GM21825 (cell line): ENCODE measurements at regions not wholly inside any gene's neighbourhood (a gene's known extent, or its start where the extent isn't known, plus 50 kb on each side); places are given as distances from the start of the nearest gene placed in this dataset.
"Not testable (repeated sequence)": the region's sequence is repeated elsewhere in the genome, so short reads cannot be mapped to it uniquely, and the experiment has no call there.

ENCODE experiments used
- ATAC-seq: cut with Tn5 transposase; IDR thresholded peaks from one replicate; pipeline ENCODE4 v1.9.1; 2021; ENCODE audit warnings: mild to moderate bottlenecking, moderate library complexity; ENCODE audit not compliant: unreplicated experiment

GRCh38 chr11:104781037-104781436 is 117.2 kb downstream of the CASP12 start:
- ATAC-seq, result no peak

- ATAC-seq, result no peak
Measured at GRCh38 chr11:104776501-104777170, 121.6 kb downstream of the CASP12 start.

GRCh38 chr11:104774578-104774977 is 123.7 kb downstream of the CASP12 start:
- no peak for ATAC-seq

GRCh38 chr11:104772806-104773241 is 125.4 kb downstream of the CASP12 start:
- no peak for ATAC-seq

- ATAC-seq, result no peak
Measured at GRCh38 chr11:104771763-104772162, 126.5 kb downstream of the CASP12 start.

- not testable (repeated sequence) for ATAC-seq
Measured at GRCh38 chr11:104771046-104771445, 127.2 kb downstream of the CASP12 start.

- no peak for ATAC-seq
Measured at GRCh38 chr11:104765401-104766095, 132.7 kb downstream of the CASP12 start.

- no peak for ATAC-seq
Measured at GRCh38 chr11:104764710-104765045, 133.6 kb downstream of the CASP12 start.

GRCh38 chr11:104763930-104764709 is 134.1 kb downstream of the CASP12 start:
- ATAC-seq, result no peak

GRCh38 chr11:104761511-104761910 is 136.7 kb downstream of the CASP12 start:
- ATAC-seq, result no peak

- ATAC-seq, result no peak
Measured at GRCh38 chr11:104759464-104759863, 138.8 kb downstream of the CASP12 start.

GRCh38 chr11:104738918-104739317 is 159.3 kb downstream of the CASP12 start:
- no peak for ATAC-seq

GRCh38 chr11:104738208-104738607 is 160.1 kb downstream of the CASP12 start:
- no peak for ATAC-seq

- no peak for ATAC-seq
Measured at GRCh38 chr11:104736502-104736901, 161.8 kb downstream of the CASP12 start.

GRCh38 chr11:104734998-104735397 is 163.3 kb downstream of the CASP12 start:
- no peak for ATAC-seq

- no peak for ATAC-seq
Measured at GRCh38 chr11:104731890-104732289, 166.4 kb downstream of the CASP12 start.

GRCh38 chr11:104728927-104729326 is 169.3 kb downstream of the CASP12 start:
- no peak for ATAC-seq

- ATAC-seq, result no peak
Measured at GRCh38 chr11:104727768-104728167, 170.5 kb downstream of the CASP12 start.

- no peak for ATAC-seq
Measured at GRCh38 chr11:104727095-104727494, 171.2 kb downstream of the CASP12 start.

GRCh38 chr11:104725796-104726408 is 172.4 kb downstream of the CASP12 start:
- no peak for ATAC-seq

GRCh38 chr11:104713401-104713800 is 184.9 kb downstream of the CASP12 start:
- ATAC-seq, result no peak
